DOHH2 (cell line): ENCODE measurements at regions not wholly inside any gene's neighbourhood (a gene's known extent, or its start where the extent isn't known, plus 50 kb on each side); places are given as distances from the start of the nearest gene placed in this dataset.

ENCODE experiments used
- CTCF ChIP-seq: fragments of 200-600 bp; sonication (generic); IDR thresholded peaks from one replicate; pipeline ENCODE4 v1.5.1; 2014; ENCODE audit warnings: antibody characterized with exemption, mild to moderate bottlenecking, low read depth, low read length; ENCODE audit not compliant: poor library complexity, severe bottlenecking
- EZH2phosphoT487 ChIP-seq: fragments of 200-600 bp; sonication (generic); IDR thresholded peaks from 2 replicates; pipeline ENCODE4 v1.6.1; 2017; ENCODE audit warnings: borderline replicate concordance, mild to moderate bottlenecking, antibody characterized with exemption, low read length, moderate library complexity, mixed read lengths

DNA sequence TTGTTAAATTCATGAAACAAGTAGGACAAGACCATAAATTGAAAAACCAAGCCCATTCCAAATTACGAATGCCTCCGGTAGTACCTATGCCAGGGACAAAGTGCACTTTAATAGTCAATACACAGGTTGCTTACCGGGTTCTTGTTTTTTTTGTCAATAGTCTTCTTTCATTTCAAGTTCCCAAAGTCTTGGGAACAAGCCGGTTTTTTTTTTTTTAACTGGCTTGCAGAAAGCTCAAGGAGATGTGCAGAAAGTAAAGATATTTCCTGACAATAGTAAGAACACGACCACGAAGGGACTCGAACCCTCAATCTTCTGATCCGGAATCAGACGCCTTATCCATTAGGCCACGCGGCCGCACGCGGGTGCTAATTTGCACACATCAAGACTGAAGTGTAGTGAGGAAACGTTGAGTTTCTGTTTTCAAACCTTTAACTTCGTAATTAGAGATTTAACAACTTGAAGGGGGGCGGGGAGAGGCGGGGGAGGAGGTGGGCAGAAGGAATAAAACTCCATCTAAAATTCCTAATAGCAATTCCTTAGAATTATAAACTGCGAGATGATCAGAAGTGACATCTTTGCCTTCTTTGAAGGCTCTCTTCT lies 181.0 kb downstream of the TRIM27 start:
- TF ChIP-seq CTCF (no peak), EZH2phosphoT487 (no peak)
